ENCODE measurements at regions not wholly inside any gene's neighbourhood (a gene's known extent, or its start where the extent isn't known, plus 50 kb on each side); places are given as distances from the start of the nearest gene placed in this dataset.

GRCh38 chr17:77840513-77841165 is 117.9 kb upstream of the TNRC6C start:
- TF ChIP-seq CTCF (conservative IDR thresholded peaks at IDR 0.05; ENCODE audit: low read depth, low read length) (no peak), EZH2phosphoT487 (IDR thresholded peaks at IDR 0.05; ENCODE audit: borderline replicate concordance, low read length) (no peak)

Data from PC-3 (cell line).